ENCODE measurements at regions not wholly inside any gene's neighbourhood (a gene's known extent, or its start where the extent isn't known, plus 50 kb on each side); places are given as distances from the start of the nearest gene placed in this dataset.

DNA sequence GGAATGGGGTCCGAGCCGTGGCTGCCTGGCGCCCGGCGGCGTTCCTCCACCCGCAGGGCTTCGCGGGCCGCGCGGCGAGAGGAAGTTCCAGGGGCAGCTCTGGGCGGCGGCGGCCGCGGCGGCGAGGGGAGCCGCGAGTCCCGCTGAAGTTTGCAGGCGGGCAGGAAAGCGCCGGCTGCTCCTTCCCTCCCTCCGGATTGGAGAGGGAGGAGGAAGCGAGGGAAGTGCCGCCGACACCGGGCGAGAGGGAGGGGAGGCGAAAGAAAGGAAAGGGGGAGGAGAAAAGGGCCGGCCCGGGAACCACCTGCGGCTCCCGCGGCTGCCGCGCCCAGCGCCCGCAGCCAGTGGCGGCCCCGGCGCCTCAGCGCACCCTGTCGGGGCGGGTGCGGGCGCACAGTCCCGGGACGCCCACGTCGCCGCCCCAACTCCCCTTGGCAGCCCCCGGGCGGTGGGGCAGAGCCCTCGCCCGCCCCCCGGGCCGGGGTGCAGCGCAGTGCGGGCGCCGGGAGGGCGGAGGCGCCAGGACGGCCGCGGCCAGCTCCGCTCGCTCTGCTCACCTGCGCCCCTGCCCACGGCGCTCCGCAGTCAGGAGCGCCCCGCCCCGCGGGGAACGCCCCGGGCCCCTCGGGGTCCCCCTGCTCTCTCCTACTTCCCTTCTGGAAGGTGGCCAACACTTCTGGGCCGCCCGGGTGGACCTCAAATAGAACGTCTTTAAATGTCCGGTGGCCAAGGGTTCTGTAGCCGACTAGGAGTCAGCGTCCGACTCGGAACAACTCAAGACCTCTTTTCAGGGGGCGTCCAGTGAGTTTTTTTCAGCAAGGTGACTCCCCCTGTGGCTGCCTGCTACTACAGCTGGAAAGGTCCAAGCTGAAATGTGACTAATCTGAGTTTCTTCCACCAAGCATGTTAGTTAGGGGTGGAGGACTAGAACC, 80.3 kb upstream of the CCDC28A start:
- TF ChIP-seq, protein P1, sequence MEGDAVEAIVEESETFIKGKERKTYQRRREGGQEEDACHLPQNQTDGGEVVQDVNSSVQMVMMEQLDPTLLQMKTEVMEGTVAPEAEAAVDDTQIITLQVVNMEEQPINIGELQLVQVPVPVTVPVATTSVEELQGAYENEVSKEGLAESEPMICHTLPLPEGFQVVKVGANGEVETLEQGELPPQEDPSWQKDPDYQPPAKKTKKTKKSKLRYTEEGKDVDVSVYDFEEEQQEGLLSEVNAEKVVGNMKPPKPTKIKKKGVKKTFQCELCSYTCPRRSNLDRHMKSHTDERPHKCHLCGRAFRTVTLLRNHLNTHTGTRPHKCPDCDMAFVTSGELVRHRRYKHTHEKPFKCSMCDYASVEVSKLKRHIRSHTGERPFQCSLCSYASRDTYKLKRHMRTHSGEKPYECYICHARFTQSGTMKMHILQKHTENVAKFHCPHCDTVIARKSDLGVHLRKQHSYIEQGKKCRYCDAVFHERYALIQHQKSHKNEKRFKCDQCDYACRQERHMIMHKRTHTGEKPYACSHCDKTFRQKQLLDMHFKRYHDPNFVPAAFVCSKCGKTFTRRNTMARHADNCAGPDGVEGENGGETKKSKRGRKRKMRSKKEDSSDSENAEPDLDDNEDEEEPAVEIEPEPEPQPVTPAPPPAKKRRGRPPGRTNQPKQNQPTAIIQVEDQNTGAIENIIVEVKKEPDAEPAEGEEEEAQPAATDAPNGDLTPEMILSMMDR (IDR thresholded peaks at IDR 0.05; ENCODE audit: low read depth, low read length, missing input control) = peak; percentile 21
- TF ChIP-seq, protein P2, sequence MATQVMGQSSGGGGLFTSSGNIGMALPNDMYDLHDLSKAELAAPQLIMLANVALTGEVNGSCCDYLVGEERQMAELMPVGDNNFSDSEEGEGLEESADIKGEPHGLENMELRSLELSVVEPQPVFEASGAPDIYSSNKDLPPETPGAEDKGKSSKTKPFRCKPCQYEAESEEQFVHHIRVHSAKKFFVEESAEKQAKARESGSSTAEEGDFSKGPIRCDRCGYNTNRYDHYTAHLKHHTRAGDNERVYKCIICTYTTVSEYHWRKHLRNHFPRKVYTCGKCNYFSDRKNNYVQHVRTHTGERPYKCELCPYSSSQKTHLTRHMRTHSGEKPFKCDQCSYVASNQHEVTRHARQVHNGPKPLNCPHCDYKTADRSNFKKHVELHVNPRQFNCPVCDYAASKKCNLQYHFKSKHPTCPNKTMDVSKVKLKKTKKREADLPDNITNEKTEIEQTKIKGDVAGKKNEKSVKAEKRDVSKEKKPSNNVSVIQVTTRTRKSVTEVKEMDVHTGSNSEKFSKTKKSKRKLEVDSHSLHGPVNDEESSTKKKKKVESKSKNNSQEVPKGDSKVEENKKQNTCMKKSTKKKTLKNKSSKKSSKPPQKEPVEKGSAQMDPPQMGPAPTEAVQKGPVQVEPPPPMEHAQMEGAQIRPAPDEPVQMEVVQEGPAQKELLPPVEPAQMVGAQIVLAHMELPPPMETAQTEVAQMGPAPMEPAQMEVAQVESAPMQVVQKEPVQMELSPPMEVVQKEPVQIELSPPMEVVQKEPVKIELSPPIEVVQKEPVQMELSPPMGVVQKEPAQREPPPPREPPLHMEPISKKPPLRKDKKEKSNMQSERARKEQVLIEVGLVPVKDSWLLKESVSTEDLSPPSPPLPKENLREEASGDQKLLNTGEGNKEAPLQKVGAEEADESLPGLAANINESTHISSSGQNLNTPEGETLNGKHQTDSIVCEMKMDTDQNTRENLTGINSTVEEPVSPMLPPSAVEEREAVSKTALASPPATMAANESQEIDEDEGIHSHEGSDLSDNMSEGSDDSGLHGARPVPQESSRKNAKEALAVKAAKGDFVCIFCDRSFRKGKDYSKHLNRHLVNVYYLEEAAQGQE (IDR thresholded peaks at IDR 0.05) = peak; percentile 26
- TF ChIP-seq FOXA1 (IDR thresholded peaks at IDR 0.05) (no peak), RAD21 (IDR thresholded peaks at IDR 0.05) (no peak), SP1 (IDR thresholded peaks at IDR 0.05) (no peak), EGR1 (IDR thresholded peaks at IDR 0.05; ENCODE audit: low read depth in 2 of 2) (no peak), TAF1 (conservative IDR thresholded peaks at IDR 0.05) (no peak), HNF4G (IDR thresholded peaks at IDR 0.05) (no peak)
- TF ChIP-seq, protein P3, sequence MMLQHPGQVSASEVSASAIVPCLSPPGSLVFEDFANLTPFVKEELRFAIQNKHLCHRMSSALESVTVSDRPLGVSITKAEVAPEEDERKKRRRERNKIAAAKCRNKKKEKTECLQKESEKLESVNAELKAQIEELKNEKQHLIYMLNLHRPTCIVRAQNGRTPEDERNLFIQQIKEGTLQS (IDR thresholded peaks at IDR 0.05) = no peak
- TF ChIP-seq, protein P4, sequence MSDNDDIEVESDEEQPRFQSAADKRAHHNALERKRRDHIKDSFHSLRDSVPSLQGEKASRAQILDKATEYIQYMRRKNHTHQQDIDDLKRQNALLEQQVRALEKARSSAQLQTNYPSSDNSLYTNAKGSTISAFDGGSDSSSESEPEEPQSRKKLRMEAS (IDR thresholded peaks at IDR 0.05) = no peak
